Hepatocyte (in vitro differentiated cells): ENCODE measurements at regions not wholly inside any gene's neighbourhood (a gene's known extent, or its start where the extent isn't known, plus 50 kb on each side); places are given as distances from the start of the nearest gene placed in this dataset.

Experiments
- DNase-seq: peaks from one replicate; pipeline ENCODE4 v3.0.0-alpha.2; 2016; ENCODE audit warnings: low spot score
- H2AFZ ChIP-seq: fragments of 200-600 bp; sonication (generic); 2 replicates; pipeline ENCODE4 v1.6.0; 2016; ENCODE audit warnings: antibody characterized with exemption, mild to moderate bottlenecking
- H3K27ac ChIP-seq: fragments of 200-600 bp; sonication (generic); 2 replicates; pipeline ENCODE4 v1.5.1; 2016; ENCODE audit warnings: mild to moderate bottlenecking
- H3K27me3 ChIP-seq: fragments of 200-600 bp; sonication (generic); 2 replicates; pipeline ENCODE4 v1.6.1; 2016
- H3K36me3 ChIP-seq: fragments of 200-600 bp; sonication (generic); replicated peaks from 2 replicates; pipeline ENCODE4 v1.5.1; 2016; ENCODE audit warnings: low read depth; ENCODE audit not compliant: insufficient read depth
- H3K4me1 ChIP-seq: fragments of 200-600 bp; sonication (generic); 2 replicates; pipeline ENCODE4 v1.5.1; 2016; ENCODE audit warnings: mild to moderate bottlenecking, moderate library complexity; ENCODE audit not compliant: insufficient read depth
- H3K4me2 ChIP-seq: fragments of 200-600 bp; sonication (generic); 2 replicates; pipeline ENCODE4 v1.6.0; 2016
- H3K4me3 ChIP-seq: fragments of 200-600 bp; sonication (generic); 2 replicates; pipeline ENCODE4 v1.5.1; 2016; ENCODE audit warnings: mild to moderate bottlenecking
- H3K79me2 ChIP-seq: fragments of 200-600 bp; sonication (generic); 2 replicates; pipeline ENCODE4 v1.6.0; 2017; ENCODE audit warnings: mild to moderate bottlenecking
- H3K9me2 ChIP-seq: fragments of 200-600 bp; sonication (generic); replicated peaks from 2 replicates; pipeline ENCODE4 v1.6.0; 2017; ENCODE audit warnings: mild to moderate bottlenecking; ENCODE audit not compliant: insufficient read depth
- H3K9me3 ChIP-seq: fragments of 200-600 bp; sonication (generic); 2 replicates; pipeline ENCODE4 v1.5.1; 2016; ENCODE audit warnings: low read depth, mild to moderate bottlenecking
- H4K20me1 ChIP-seq: fragments of 200-600 bp; sonication (generic); 2 replicates; pipeline ENCODE4 v1.6.0; 2016; ENCODE audit warnings: mild to moderate bottlenecking; ENCODE audit not compliant: insufficient read depth, poor library complexity, severe bottlenecking
- CTCF ChIP-seq: fragments of 200-600 bp; sonication (generic); IDR thresholded peaks from 2 replicates; pipeline ENCODE4 v1.5.1; 2016; ENCODE audit warnings: antibody characterized with exemption, mild to moderate bottlenecking; ENCODE audit not compliant: poor library complexity
- EZH2 ChIP-seq: fragments of 200-600 bp; sonication (generic); IDR thresholded peaks from 2 replicates; pipeline ENCODE4 v1.6.1; 2016; ENCODE audit warnings: antibody characterized with exemption, mild to moderate bottlenecking, borderline replicate concordance
- EZH2phosphoT487 ChIP-seq: fragments of 200-600 bp; sonication (generic); IDR thresholded peaks from one replicate; pipeline ENCODE4 v1.6.1; 2018; ENCODE audit warnings: antibody characterized with exemption, mild to moderate bottlenecking, low read depth, moderate library complexity; ENCODE audit not compliant: unreplicated experiment, severe bottlenecking
- WGBS: methylation state at CpG from one replicate; pipeline ENCODE4 v1.1.6; 2016; ENCODE audit warnings: low lambda C conversion rate; ENCODE audit errors: missing lambda C conversion rate; 5-methylcytosine and 5-hydroxymethylcytosine counted together

GRCh38 chr12:42010715-42011114, 134.0 kb downstream of the GXYLT1 start:
- no peak for TF ChIP-seq EZH2
- no peak for TF ChIP-seq CTCF
- TF ChIP-seq EZH2phosphoT487: no peak
- H3K4me2 ChIP-seq: no peak overlapping the region
- H2AFZ ChIP-seq: no peak overlapping the region
- H3K79me2 ChIP-seq: no peaks in the 10 kb centered on the region
- DNase-seq: no peak
- H3K27me3 ChIP-seq: no peaks in the 10 kb centered on the region
- no peaks in the 10 kb centered on the region for H3K36me3 ChIP-seq
- no peaks in the 10 kb centered on the region for H3K9me3 ChIP-seq
- H4K20me1 ChIP-seq: no peaks in the 10 kb centered on the region
- no peak overlapping the region for H3K27ac ChIP-seq
- WGBS: 96% methylated on average over 3 of the region's 3 CpGs
- no peak overlapping the region for H3K4me3 ChIP-seq
- no peaks in the 10 kb centered on the region for H3K9me2 ChIP-seq
- H3K4me1 ChIP-seq: no peaks in the 10 kb centered on the region

GRCh38 chr12:42010257-42010656, 134.4 kb downstream of the GXYLT1 start:
- no peaks in the 10 kb centered on the region for H3K4me1 ChIP-seq
- H4K20me1 ChIP-seq: no peaks in the 10 kb centered on the region
- no peaks in the 10 kb centered on the region for H3K9me3 ChIP-seq
- no peak overlapping the region for H3K4me3 ChIP-seq
- no peaks in the 10 kb centered on the region for H3K27me3 ChIP-seq
- TF ChIP-seq EZH2 (no peak), EZH2phosphoT487 (no peak), CTCF (no peak)
- no peak overlapping the region for H3K27ac ChIP-seq
- no peaks in the 10 kb centered on the region for H3K79me2 ChIP-seq
- no peaks in the 10 kb centered on the region for H3K9me2 ChIP-seq
- H3K36me3 ChIP-seq: no peaks in the 10 kb centered on the region
- 80% methylated on average over 1 of the region's 1 CpG for WGBS
- DNase-seq: no peak
- no peak overlapping the region for H2AFZ ChIP-seq
- no peak overlapping the region for H3K4me2 ChIP-seq

GRCh38 chr12:42008996-42009395, 135.7 kb downstream of the GXYLT1 start:
- TF ChIP-seq EZH2 (no peak), EZH2phosphoT487 (no peak), CTCF (no peak)
- Histone ChIP-seq H3K4me2 (no peak overlapping the region), H2AFZ (no peak overlapping the region), H3K27me3 (no peaks in the 10 kb centered on the region), H3K36me3 (no peaks in the 10 kb centered on the region), H3K4me3 (no peak overlapping the region), H3K4me1 (no peaks in the 10 kb centered on the region), H3K79me2 (no peaks in the 10 kb centered on the region), H3K9me2 (no peaks in the 10 kb centered on the region), H4K20me1 (no peaks in the 10 kb centered on the region), H3K9me3 (no peaks in the 10 kb centered on the region), H3K27ac (no peak overlapping the region)
- 90% methylated on average over 5 of the region's 5 CpGs for WGBS
- DNase-seq: no peak

GRCh38 chr12:42003031-42003430, 141.6 kb downstream of the GXYLT1 start:
- Histone ChIP-seq H3K9me2 (no peaks in the 10 kb centered on the region), H3K27me3 (no peaks in the 10 kb centered on the region), H3K4me2 (no peak overlapping the region), H3K4me3 (no peak overlapping the region), H3K9me3 (no peaks in the 10 kb centered on the region), H3K36me3 (no peaks in the 10 kb centered on the region), H3K4me1 (no peaks in the 10 kb centered on the region), H3K27ac (no peak overlapping the region), H2AFZ (no peak overlapping the region), H4K20me1 (no peaks in the 10 kb centered on the region), H3K79me2 (no peaks in the 10 kb centered on the region)
- 97% methylated on average over 1 of the region's 1 CpG for WGBS
- DNase-seq: no peak
- no peak for TF ChIP-seq EZH2phosphoT487
- TF ChIP-seq EZH2: no peak
- TF ChIP-seq CTCF: no peak
